ENCODE measurements at regions not wholly inside any gene's neighbourhood (a gene's known extent, or its start where the extent isn't known, plus 50 kb on each side); places are given as distances from the start of the nearest gene placed in this dataset.

DNA sequence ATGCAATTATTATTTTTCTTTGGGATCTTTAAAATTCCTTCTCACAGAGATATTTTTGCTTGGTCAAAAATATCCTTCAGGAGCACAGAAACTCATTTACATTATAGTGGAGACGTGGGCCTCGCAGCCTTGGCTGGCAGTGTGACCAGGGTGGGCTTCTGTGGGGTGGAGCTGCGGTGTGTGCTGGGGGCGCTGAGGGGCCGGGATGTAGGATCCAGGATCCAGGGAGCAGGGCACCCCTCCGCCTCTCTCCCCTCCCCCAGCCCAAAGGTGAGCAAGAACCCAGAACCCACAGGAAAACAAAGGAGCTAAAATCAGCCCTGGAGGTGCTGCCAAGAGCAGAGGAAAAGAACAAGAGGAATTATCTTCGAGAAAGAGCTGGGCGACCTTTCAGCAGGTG, 79.1 kb upstream of the OLFM1 start:
- no peak for DNase-seq

GRCh38 chr9:135009051-135009560, 78.4 kb upstream of the OLFM1 start:
- no peak for DNase-seq

- no peak for DNase-seq
Observed at GRCh38 chr9:135009794-135010585, 77.5 kb upstream of the OLFM1 start.

GRCh38 chr9:135010586-135010860, 76.9 kb upstream of the OLFM1 start:
- DNase-seq, result no peak

DNA sequence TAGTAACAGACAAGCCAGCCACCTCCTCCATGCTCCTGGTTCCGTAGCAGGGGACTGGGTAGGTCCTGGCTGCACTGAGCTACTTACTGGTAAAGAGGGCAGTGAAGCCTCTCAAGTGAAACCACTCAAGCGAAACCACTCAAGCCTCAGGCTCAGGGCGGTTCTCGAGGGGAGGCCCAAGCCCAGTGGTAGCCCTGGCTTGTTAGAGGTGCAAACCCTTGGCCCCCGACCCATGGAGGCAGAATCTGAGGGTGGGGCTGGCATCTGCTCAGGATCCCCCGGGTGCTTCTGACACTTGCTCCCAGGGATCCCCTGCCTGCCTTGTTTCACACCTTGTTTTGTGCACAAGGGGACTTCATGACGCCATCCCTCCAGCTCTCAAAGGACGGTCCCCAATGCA, 76.5 kb upstream of the OLFM1 start:
- no peak for DNase-seq

GRCh38 chr9:135012166-135012565, 75.3 kb upstream of the OLFM1 start:
- DNase-seq, result no peak

DNA sequence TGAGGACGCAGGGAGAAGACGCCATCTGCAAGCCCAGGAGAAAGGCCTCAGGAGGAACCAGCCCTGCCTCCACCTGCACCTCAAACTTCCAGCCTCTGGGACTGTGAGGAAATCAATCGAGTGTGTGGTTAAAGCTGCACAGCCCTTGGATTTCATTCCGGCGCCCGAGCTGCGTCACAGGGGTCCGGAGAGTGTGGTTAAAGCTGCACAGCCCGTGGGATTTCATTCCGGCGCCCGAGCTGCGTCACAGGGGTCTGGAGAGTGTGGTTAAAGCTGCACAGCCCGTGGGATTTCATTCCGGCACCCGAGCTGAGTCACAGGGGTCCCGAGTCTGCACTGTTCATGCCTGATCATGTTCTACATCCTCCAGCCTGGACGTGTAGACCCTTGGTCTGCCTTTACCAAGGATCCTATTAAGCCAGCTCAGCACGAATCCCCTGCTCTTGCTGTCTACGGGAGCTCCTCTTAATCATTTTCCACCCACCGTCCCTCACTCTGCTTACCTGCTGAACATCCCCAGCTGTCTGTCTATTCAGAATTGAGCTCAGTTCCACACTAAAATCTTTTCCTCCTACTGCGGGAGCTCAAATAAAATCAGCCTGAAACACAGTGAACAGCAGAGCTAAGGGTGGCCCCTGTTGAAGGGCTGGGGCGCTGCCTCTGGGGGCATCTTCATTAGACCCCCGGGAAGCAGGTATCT, 73.0 kb upstream of the OLFM1 start:
- no peak for DNase-seq

- no peak for DNase-seq
Observed at GRCh38 chr9:135015096-135015495, 72.4 kb upstream of the OLFM1 start.

DNA sequence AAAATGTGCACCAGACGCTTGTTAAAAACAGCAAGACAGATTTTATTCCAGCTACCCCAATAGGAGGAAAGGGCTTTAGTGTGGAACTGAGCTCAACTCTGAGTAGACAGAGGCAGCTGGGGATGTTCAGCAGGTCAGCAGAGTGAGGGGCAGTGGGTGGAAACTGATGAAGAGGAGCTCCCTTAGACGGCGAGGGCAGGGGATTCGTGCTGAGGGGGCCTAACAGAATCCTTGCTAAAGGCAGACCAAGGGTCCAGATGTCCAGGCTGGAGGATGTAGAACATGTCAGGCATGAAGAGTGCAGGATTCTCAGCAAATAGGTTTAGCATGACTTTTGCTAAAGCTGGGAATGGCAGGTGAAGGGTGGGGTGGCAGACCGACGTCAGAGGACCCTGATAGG, 71.9 kb upstream of the OLFM1 start:
- no peak for DNase-seq

DNA sequence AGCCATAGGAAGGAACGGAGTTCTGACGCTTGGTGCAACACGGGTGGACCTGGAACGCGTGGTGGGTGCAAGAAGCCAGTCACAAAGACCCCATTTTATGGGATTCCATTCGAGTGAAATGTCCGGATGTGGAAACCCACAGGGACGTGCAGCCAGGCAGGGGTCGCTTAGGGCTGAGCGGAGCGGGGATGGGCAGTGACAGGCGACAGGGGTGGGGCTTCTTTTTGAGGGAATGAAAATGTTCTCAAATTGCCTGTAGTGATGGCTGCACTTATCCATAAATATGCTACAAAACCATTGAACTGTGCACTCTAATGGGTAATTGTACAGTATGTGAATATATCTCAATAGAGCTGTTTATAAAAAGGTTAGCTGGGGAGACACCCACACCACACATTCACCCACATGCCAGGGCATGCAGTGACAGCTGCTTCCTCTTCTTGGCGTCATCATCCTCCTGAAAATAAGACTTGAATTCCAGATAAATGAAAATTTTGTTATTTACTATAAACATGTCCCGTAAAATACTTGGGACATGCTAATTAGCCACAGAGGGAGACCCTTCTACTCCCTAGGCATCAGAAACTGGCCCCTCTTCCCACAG, 71.3 kb upstream of the OLFM1 start:
- peak in 1 of 56 donors; percentile 5 for DNase-seq

- no peak for DNase-seq
Observed at GRCh38 chr9:135016876-135017275, 70.6 kb upstream of the OLFM1 start.

- no peak for DNase-seq
Observed at GRCh38 chr9:135017899-135018298, 69.6 kb upstream of the OLFM1 start.

DNA sequence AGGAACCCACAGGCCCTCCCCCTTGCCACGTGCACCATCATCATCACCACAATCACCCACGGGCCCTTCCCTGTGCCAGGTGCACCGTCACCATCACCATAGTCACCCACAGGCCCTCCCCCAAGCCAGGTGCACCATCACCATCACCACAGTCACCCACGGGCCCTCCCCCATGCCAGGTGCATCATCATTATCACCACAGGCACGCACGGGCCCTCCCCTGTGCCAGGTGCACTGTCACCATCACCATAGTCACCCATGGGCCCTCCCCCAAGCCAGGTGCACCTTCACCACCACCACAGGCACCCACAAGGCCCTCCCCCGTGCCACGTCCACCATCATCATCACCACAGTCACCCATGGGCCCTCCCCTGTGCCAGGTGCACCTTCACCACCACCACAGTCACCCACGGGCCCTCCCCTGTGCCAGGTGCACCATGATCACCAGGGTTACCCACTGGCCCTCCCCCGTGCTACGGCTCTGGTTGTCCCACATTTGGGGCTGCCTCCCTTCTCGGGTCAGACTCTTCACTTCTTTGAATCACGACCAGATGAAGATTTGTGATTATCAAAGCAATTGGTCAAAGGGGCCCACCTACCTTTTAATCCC, 69.1 kb upstream of the OLFM1 start:
- no peak for DNase-seq

DNA sequence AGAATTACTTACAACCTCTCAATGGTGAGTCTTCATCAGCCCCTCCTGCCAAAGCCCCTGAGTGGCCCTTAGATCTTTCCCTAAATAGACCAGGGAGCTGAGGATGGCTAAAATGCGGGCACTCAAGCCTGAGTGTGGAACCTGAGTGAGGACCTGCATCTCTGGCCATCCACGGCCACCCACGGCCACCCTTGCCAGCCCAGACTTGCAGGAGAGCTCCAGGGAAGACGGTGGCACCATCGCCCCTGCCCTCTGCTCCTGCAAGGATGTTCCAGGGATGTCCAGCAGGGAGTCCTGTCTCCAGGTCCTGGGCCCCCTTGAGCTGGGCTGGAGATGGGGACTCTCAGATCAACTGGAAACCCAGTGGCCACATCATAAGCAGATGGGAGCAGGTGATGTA, 68.2 kb upstream of the OLFM1 start:
- DNase-seq, result no peak

DNA sequence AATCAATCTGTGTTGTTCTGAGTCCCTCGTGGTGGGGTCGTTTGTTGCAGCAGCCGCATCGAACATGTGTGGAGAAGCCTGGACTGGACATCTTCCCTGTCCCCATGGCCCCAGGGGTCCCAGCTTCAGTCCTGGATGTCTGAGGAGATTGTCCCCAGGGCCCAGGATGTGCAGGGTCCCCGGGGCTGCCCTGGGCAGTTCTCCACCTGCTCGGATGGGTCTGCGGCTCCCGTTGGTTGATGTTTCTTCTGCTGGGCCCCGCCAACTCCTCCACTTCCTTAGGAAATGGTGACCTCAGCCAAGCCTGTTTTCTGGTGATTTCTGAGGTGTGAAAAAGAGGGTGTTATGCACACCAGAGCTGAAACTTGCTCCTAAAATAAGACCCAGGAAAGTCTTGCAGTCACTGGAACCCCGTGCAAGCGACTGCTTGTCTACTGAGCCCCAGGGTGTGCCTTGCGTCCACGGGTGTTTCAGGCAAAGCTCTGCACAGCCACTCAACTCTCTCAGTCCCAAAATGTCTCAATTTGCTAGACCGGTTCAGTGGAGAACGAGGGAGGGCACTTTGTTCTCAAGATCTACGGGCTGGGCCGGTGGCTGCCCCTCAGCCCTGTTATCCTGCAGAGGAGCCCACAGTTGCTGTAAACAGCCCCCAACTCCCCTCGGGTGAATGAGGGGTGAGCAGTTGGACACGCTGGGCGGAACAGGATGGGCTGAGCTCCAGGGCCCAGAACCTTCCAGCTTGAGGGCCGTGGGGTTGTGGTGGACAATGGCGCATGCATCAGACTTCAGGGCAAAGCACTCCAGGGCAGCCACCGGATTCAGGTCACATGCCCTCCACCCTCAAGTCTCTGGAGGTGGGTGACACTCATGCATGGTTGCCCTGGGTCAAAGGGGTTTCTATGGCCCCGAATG, 66.7 kb upstream of the OLFM1 start:
- DNase-seq, result no peak

GRCh38 chr9:135021393-135021789, 66.1 kb upstream of the OLFM1 start:
- DNase-seq, result no peak

DNA sequence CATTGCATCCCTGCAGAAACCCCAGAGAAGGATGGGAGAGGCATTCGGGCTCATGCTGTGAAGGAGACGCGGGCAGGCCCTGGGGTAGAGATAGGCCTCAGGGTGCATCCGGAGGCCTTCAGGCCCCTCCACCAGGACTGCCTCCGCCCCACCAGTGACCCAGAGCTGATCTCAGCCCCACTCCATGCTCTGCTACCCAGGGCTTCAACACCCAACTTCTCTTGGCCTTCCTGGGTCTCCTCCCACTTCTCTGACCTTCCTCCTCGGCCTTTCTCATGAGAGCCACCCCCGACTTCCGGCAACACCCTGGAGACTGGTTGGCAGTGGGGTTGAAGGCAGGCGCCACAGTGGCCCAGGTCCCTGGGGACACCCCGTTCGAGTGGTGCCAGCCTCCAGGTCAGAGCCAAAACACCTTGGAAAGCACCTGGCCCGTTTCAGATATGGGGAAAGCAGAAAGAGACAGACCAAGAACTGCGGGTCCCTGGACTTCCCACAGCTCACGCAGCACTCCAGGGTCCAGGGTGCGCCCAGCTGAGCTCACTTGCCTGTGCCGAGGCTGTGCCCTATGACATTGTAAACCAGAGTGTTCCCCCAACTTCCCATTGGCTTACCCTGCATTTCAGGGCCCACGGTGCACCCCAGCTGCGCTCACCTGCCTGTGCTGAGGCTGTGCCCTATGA, 65.1 kb upstream of the OLFM1 start:
- no peak for DNase-seq

GRCh38 chr9:135023088-135023785, 64.2 kb upstream of the OLFM1 start:
- DNase-seq, result peak in 1 of 56 donors; percentile 11

GRCh38 chr9:135023786-135024405, 63.6 kb upstream of the OLFM1 start:
- DNase-seq, result no peak
